Loucy (cell line): ENCODE measurements at regions not wholly inside any gene's neighbourhood (a gene's known extent, or its start where the extent isn't known, plus 50 kb on each side); places are given as distances from the start of the nearest gene placed in this dataset.

Experiments
- H2AFZ ChIP-seq: fragments of 200-600 bp; sonication (generic); 2 replicates; pipeline ENCODE4 v1.6.0; 2016; ENCODE audit warnings: antibody characterized with exemption, mild to moderate bottlenecking, low read length, moderate library complexity
- H3F3A ChIP-seq: fragments of 200-600 bp; 2 replicates; pipeline ENCODE4 v1.6.0; 2016; ENCODE audit warnings: antibody characterized with exemption, low read depth, mild to moderate bottlenecking
- H3K27me3 ChIP-seq: fragments of 200-600 bp; sonication (generic); 2 replicates; pipeline ENCODE4 v1.6.1; 2014; ENCODE audit warnings: low read length, mild to moderate bottlenecking; ENCODE audit not compliant: insufficient read depth, poor library complexity, severe bottlenecking
- H3K36me3 ChIP-seq: fragments of 200-600 bp; sonication (generic); 2 replicates; pipeline ENCODE4 v1.6.1; 2016; ENCODE audit warnings: low read length; ENCODE audit not compliant: insufficient read depth
- H3K4me1 ChIP-seq: fragments of 200-600 bp; sonication (generic); 2 replicates; pipeline ENCODE4 v1.5.1; 2014; ENCODE audit warnings: low read length, mild to moderate bottlenecking; ENCODE audit not compliant: insufficient read depth, poor library complexity, severe bottlenecking
- H3K4me2 ChIP-seq: fragments of 200-600 bp; sonication (generic); 2 replicates; pipeline ENCODE4 v1.6.0; 2014; ENCODE audit warnings: antibody characterized with exemption, low read length, low read depth, mild to moderate bottlenecking; ENCODE audit not compliant: poor library complexity, severe bottlenecking
- H3K4me3 ChIP-seq: fragments of 200-600 bp; sonication (generic); 2 replicates; pipeline ENCODE4 v1.5.1; 2014; ENCODE audit warnings: low read length, mild to moderate bottlenecking, mixed read lengths; ENCODE audit not compliant: poor library complexity, severe bottlenecking
- H3K79me2 ChIP-seq: fragments of 200-600 bp; sonication (generic); 2 replicates; pipeline ENCODE4 v1.6.1; 2014; ENCODE audit warnings: low read length; ENCODE audit not compliant: insufficient read depth
- H3K9ac ChIP-seq: fragments of 200-600 bp; sonication (generic); 2 replicates; pipeline ENCODE4 v1.6.0; 2014; ENCODE audit warnings: mild to moderate bottlenecking, low read depth, low read length, moderate library complexity; ENCODE audit not compliant: poor library complexity, severe bottlenecking
- H3K9me2 ChIP-seq: fragments of 200-600 bp; sonication (generic); replicated peaks from 2 replicates; pipeline ENCODE4 v1.6.1; 2016; ENCODE audit warnings: low read depth, low read length, mixed read lengths
- H3K9me3 ChIP-seq: fragments of 200-600 bp; sonication (generic); 2 replicates; pipeline ENCODE4 v1.6.1; 2014; ENCODE audit warnings: mild to moderate bottlenecking, antibody characterized with exemption, low read length, low read depth; ENCODE audit not compliant: insufficient read depth
- H4K20me1 ChIP-seq: fragments of 200-600 bp; sonication (generic); 2 replicates; pipeline ENCODE4 v1.6.0; 2014; ENCODE audit warnings: antibody characterized with exemption, low read length, mild to moderate bottlenecking; ENCODE audit not compliant: insufficient read depth, poor library complexity, severe bottlenecking
- EZH2phosphoT487 ChIP-seq: fragments of 200-600 bp; IDR thresholded peaks from 2 replicates; pipeline ENCODE4 v1.6.1; 2018; ENCODE audit warnings: antibody characterized with exemption, mild to moderate bottlenecking, moderate library complexity, borderline replicate concordance
- TF ChIP-seq, protein P1 (sequence below): fragments of 200-600 bp; sonication (generic); conservative IDR thresholded peaks from 2 replicates; pipeline ENCODE4 v1.5.1; 2014; ENCODE audit warnings: mild to moderate bottlenecking, antibody characterized with exemption, low read length

- H4K20me1 ChIP-seq = no peaks in the 10 kb centered on the region
- no peaks in the 10 kb centered on the region for H3F3A ChIP-seq
- H3K9me2 ChIP-seq = no peaks in the 10 kb centered on the region
- TF ChIP-seq, protein P1, sequence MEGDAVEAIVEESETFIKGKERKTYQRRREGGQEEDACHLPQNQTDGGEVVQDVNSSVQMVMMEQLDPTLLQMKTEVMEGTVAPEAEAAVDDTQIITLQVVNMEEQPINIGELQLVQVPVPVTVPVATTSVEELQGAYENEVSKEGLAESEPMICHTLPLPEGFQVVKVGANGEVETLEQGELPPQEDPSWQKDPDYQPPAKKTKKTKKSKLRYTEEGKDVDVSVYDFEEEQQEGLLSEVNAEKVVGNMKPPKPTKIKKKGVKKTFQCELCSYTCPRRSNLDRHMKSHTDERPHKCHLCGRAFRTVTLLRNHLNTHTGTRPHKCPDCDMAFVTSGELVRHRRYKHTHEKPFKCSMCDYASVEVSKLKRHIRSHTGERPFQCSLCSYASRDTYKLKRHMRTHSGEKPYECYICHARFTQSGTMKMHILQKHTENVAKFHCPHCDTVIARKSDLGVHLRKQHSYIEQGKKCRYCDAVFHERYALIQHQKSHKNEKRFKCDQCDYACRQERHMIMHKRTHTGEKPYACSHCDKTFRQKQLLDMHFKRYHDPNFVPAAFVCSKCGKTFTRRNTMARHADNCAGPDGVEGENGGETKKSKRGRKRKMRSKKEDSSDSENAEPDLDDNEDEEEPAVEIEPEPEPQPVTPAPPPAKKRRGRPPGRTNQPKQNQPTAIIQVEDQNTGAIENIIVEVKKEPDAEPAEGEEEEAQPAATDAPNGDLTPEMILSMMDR = no peak
- TF ChIP-seq EZH2phosphoT487 = no peak
- H3K36me3 ChIP-seq = no peaks in the 10 kb centered on the region
- no peak overlapping the region for H2AFZ ChIP-seq
- no peaks in the 10 kb centered on the region for H3K4me1 ChIP-seq
- H3K9ac ChIP-seq = no peak overlapping the region
- H3K27me3 ChIP-seq = no peaks in the 10 kb centered on the region
- H3K4me2 ChIP-seq = no peak overlapping the region
- no peaks in the 10 kb centered on the region for H3K79me2 ChIP-seq
- H3K4me3 ChIP-seq = no peak overlapping the region
- H3K9me3 ChIP-seq = no peaks in the 10 kb centered on the region
These were observed 64.1 kb upstream of the TENM3 start for GRCh38 chr4:182179105-182179504.

DNA sequence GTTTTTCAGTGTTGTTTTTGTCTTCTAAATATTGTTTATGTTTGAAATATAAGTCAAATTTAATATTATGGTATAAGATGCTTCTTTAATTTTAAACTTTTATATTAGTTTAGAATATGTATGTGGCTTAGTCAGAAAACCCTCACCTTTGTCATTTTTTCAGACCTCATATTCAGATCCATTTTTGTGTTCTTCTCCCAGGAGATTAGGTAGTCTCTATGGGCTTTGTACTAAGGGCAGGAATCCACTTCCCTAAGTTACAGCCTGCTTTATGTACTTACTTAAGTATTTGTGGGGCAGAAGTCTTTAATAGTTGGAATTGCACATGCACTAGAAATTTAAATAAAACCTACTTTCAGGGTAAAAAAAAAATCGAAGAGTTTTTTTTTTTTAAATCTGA, 63.5 kb upstream of the TENM3 start:
- Histone ChIP-seq H3K9me3 (no peaks in the 10 kb centered on the region), H3F3A (no peaks in the 10 kb centered on the region), H3K27me3 (no peaks in the 10 kb centered on the region), H3K9me2 (no peaks in the 10 kb centered on the region), H3K4me3 (no peak overlapping the region), H3K9ac (no peak overlapping the region), H2AFZ (no peak overlapping the region), H3K36me3 (no peaks in the 10 kb centered on the region), H3K79me2 (no peaks in the 10 kb centered on the region), H3K4me1 (no peaks in the 10 kb centered on the region), H4K20me1 (no peaks in the 10 kb centered on the region), H3K4me2 (no peak overlapping the region)
- no peak for TF ChIP-seq EZH2phosphoT487
- TF ChIP-seq, protein P1 = no peak

- TF ChIP-seq, protein P1 = no peak
- no peak for TF ChIP-seq EZH2phosphoT487
- no peaks in the 10 kb centered on the region for H3K27me3 ChIP-seq
- no peak overlapping the region for H2AFZ ChIP-seq
- no peaks in the 10 kb centered on the region for H3F3A ChIP-seq
- no peaks in the 10 kb centered on the region for H3K9me3 ChIP-seq
- H3K9me2 ChIP-seq = no peaks in the 10 kb centered on the region
- no peaks in the 10 kb centered on the region for H3K79me2 ChIP-seq
- H3K4me3 ChIP-seq = no peak overlapping the region
- H4K20me1 ChIP-seq = no peaks in the 10 kb centered on the region
- no peaks in the 10 kb centered on the region for H3K36me3 ChIP-seq
- no peak overlapping the region for H3K4me2 ChIP-seq
- no peak overlapping the region for H3K9ac ChIP-seq
- H3K4me1 ChIP-seq = no peaks in the 10 kb centered on the region
These were observed 57.7 kb upstream of the TENM3 start for GRCh38 chr4:182185491-182185890.
